ENCODE measurements at regions not wholly inside any gene's neighbourhood (a gene's known extent, or its start where the extent isn't known, plus 50 kb on each side); places are given as distances from the start of the nearest gene placed in this dataset.

DNA sequence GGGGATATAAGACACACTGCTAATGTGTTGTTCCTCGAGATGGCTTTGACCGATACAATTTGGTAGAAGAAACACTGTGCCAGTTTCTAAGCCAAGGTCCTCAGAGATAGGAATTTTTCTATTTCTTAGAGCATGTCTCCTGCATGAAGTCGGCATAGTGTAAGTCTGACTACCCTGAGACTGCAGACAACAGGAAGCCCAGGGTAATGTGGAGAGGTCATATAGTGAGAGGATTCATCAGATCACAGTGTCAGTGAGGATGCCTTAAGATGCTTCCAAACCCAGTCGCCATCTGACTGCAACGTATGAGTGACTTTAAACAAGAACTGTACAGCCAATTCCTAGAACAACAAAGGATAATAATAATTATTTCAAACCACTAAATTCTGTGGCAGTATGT is 818.3 kb upstream of the GYPC start:
- no peak overlapping the region for H3K27ac ChIP-seq
- TF ChIP-seq, protein P1, sequence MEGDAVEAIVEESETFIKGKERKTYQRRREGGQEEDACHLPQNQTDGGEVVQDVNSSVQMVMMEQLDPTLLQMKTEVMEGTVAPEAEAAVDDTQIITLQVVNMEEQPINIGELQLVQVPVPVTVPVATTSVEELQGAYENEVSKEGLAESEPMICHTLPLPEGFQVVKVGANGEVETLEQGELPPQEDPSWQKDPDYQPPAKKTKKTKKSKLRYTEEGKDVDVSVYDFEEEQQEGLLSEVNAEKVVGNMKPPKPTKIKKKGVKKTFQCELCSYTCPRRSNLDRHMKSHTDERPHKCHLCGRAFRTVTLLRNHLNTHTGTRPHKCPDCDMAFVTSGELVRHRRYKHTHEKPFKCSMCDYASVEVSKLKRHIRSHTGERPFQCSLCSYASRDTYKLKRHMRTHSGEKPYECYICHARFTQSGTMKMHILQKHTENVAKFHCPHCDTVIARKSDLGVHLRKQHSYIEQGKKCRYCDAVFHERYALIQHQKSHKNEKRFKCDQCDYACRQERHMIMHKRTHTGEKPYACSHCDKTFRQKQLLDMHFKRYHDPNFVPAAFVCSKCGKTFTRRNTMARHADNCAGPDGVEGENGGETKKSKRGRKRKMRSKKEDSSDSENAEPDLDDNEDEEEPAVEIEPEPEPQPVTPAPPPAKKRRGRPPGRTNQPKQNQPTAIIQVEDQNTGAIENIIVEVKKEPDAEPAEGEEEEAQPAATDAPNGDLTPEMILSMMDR (IDR thresholded peaks at IDR 0.05) = no peak
- TF ChIP-seq ZFX (IDR thresholded peaks at IDR 0.05; ENCODE audit: borderline replicate concordance) = no peak

DNA sequence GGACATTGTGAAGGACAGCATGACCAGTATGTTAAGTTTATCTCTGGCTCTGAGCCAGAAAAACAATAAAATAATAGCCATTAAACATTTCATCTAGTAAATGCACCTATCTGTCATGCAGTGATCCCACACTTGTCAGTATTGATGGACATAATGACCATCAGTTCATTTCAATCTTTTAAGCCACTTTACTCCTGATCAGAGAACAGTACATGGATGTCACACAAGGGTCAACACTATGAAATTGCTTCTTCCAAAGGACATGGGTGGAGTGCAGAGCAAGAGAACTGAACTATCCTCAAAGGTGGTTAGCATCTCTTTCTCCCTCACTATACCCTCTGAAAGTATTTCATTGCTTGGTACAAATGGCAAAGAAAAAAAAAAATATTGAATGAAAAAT is 816.0 kb upstream of the GYPC start:
- no peak overlapping the region for H3K27ac ChIP-seq
- TF ChIP-seq ZFX (IDR thresholded peaks at IDR 0.05; ENCODE audit: borderline replicate concordance) = no peak
- TF ChIP-seq, protein P1 (IDR thresholded peaks at IDR 0.05) = no peak

DNA sequence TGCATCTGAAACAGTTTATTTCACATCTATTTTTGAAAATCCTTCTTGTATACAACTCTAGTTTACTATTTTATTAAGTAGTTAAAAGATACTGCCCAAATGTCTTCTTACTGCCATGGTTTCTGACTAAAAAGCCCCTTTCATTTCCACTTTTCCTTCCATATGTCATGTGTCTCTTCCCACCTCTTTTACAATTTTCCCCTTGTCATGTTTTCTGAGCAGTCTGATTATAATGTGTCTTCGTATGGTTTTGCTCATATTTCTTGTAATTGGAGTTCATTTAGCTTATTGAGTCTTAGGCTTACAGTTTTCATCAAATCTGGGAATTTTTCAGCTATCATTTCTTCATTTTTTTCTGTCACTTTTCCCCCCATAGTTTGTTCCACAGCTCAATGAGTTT is 813.9 kb upstream of the GYPC start:
- no peak overlapping the region for H3K27ac ChIP-seq
- TF ChIP-seq, protein P1 (IDR thresholded peaks at IDR 0.05) = no peak
- TF ChIP-seq ZFX (IDR thresholded peaks at IDR 0.05; ENCODE audit: borderline replicate concordance) = no peak

DNA sequence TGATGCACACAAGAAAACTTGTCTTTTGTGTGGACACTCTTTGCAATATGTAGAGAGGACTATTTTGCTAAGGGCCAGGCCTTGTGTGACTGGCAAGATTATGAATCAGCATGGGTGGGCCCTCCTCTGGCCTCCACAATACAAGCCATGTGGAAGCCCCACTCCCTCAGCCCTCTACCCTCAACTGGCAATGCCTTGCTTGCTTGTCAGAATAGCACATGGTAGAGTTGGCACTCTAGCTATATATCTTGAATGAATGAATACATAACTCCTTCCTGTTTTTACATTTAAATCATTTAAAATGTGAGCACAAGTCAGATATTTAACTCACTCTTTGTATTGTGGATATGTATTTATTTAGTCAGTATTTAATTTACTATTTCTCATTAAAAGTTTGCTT is 805.4 kb upstream of the GYPC start:
- H3K27ac ChIP-seq = no peak overlapping the region
- TF ChIP-seq ZFX (IDR thresholded peaks at IDR 0.05; ENCODE audit: borderline replicate concordance) = no peak
- TF ChIP-seq, protein P1 (IDR thresholded peaks at IDR 0.05) = no peak

DNA sequence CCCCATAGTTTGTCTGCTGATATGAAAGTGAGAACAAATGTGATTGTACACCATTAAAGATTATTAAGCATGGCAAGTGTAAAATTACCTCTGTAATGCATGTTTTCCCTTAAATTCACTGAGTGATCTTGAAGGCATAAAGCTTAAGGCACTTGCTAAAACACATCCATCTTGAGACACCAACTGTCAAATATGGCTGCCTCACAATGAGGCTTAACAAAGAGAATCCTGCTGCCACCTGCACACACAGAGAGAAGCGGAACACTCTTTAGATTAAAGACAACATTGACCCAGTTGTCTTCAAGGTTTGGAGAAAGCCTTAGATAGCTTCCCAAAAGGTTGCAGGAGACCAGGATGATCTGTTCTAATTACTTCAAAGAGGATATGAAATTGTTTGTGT is 803.6 kb upstream of the GYPC start:
- H3K27ac ChIP-seq = no peak overlapping the region
- no peak for TF ChIP-seq ZFX (IDR thresholded peaks at IDR 0.05; ENCODE audit: borderline replicate concordance)
- TF ChIP-seq, protein P1 (IDR thresholded peaks at IDR 0.05) = no peak

DNA sequence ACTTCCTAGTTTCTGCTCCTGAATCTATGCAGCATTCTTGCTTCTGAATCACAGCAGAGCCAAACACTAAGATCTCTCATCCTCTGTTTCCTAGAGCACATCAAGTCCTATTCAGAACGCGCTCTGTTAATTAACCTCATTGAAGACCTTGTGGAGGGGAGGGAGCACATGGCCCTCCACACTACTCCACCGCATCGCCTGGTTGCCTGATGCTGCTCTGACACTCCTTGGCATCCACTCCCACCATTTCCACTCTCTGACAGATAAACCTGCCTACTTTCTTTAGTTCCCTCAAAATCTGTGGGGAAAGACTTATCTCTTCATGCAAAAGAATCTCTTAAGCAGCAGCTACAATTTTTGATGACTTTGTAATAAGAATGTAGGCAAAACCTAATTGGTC is 802.3 kb upstream of the GYPC start:
- H3K27ac ChIP-seq = no peak overlapping the region
- no peak for TF ChIP-seq ZFX (IDR thresholded peaks at IDR 0.05; ENCODE audit: borderline replicate concordance)
- TF ChIP-seq, protein P1 (IDR thresholded peaks at IDR 0.05) = no peak

DNA sequence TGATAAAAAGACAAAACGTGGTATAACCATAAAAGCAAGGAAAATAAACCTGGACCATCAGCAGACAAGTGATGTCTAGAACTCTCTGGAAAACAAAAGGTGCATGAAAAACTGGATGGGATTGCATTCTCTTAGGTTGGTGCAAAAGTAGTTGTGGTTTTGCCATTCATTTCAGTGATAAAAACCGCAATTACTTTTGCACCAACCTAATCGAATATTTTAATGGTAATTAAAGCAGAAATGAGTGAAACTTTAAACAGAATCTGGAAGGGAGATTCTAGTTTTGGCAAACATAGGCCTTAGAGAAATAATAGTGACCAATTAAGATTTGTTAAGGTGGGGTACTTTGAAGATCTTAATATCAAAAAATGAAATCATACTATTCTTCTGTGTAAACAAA is 800.8 kb upstream of the GYPC start:
- TF ChIP-seq ZFX (IDR thresholded peaks at IDR 0.05; ENCODE audit: borderline replicate concordance) = no peak
- TF ChIP-seq, protein P1 (IDR thresholded peaks at IDR 0.05) = no peak
- H3K27ac ChIP-seq = no peak overlapping the region

Data from 22Rv1 (cell line).